Testis (tissue), 2 donors: ENCODE measurements at regions not wholly inside any gene's neighbourhood (a gene's known extent, or its start where the extent isn't known, plus 50 kb on each side); places are given as distances from the start of the nearest gene placed in this dataset.

Source experiments
- CTCF ChIP-seq, 3 experiments: fragments of 450-650 bp in 2 of 3; fragments of 200-600 bp in 1 of 3; sonication (generic) in 1 of 3; IDR thresholded peaks; one replicate each; pipeline ENCODE4 v1.5.1; 2016 to 2019; ENCODE audit warnings: antibody characterized with exemption in 3 of 3, mild to moderate bottlenecking in 2 of 3, moderate library complexity in 1 of 3
- POLR2A ChIP-seq: fragments of 450-650 bp; IDR thresholded peaks from one replicate; pipeline ENCODE4 v1.6.1; 2017; ENCODE audit warnings: antibody characterized with exemption, mild to moderate bottlenecking, moderate library complexity

- TF ChIP-seq POLR2A, result no peak
- no peak for TF ChIP-seq CTCF (IDR thresholded peaks at IDR 0.05)
Measured at GRCh38 chr15:97688886-97689285, 271.6 kb upstream of the ARRDC4 start.
